GM12892 (cell line): ENCODE measurements at regions not wholly inside any gene's neighbourhood (a gene's known extent, or its start where the extent isn't known, plus 50 kb on each side); places are given as distances from the start of the nearest gene placed in this dataset.

Experiments
- POLR2A ChIP-seq: IDR thresholded peaks from 2 replicates; pipeline ENCODE4 v1.6.1; 2011; ENCODE audit warnings: low read depth, low read length, control low read depth
- POLR2AphosphoS5 ChIP-seq: IDR thresholded peaks from 2 replicates; pipeline ENCODE4 v1.6.1; 2011; ENCODE audit warnings: low read depth, low read length, control low read depth
- TAF1 ChIP-seq: IDR thresholded peaks from 2 replicates; pipeline ENCODE4 v1.6.1; 2011; ENCODE audit warnings: low read depth, mild to moderate bottlenecking, control low read depth, low read length, borderline replicate concordance

DNA sequence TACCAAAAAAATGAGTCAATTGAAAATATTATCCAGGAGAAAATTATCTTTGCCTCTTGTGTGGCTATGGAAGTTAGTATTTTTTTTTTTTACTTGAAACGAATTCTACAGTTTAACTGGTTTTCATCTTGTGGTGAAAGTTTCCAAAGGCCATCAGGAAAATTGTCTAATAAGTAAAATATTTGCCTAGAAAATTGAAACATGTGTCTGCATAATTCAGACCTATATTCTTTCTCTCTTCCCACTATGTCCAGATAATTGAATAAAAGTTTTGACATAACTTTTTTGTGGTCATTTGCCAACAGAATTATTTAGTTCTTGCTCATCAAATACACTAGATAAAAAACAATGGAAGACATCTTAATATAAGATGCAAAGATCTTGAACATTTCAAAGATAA is 321.5 kb upstream of the RPS23 start:
- no peak for TF ChIP-seq TAF1
- TF ChIP-seq POLR2A = no peak
- no peak for TF ChIP-seq POLR2AphosphoS5
